ENCODE measurements at regions not wholly inside any gene's neighbourhood (a gene's known extent, or its start where the extent isn't known, plus 50 kb on each side); places are given as distances from the start of the nearest gene placed in this dataset.

- DNase-seq (ENCODE audit: low spot score) = no peak
Observed at GRCh38 chr6:7664003-7664402, 61.9 kb upstream of the BMP6 start.

GRCh38 chr6:7668936-7669335 is 57.0 kb upstream of the BMP6 start:
- DNase-seq (ENCODE audit: low spot score) = no peak

GRCh38 chr6:7669742-7670141 is 56.2 kb upstream of the BMP6 start:
- no peak for DNase-seq (ENCODE audit: low spot score)

GRCh38 chr6:7671076-7671475 is 54.8 kb upstream of the BMP6 start:
- peak; percentile 68 for DNase-seq (ENCODE audit: low spot score)

GRCh38 chr6:7671581-7671980 is 54.3 kb upstream of the BMP6 start:
- no peak for DNase-seq (ENCODE audit: low spot score)

- DNase-seq (ENCODE audit: low spot score) = no peak
Observed at GRCh38 chr6:7672066-7673062, 53.5 kb upstream of the BMP6 start.

- DNase-seq (ENCODE audit: low spot score) = no peak
Observed at GRCh38 chr6:7673063-7673536, 52.8 kb upstream of the BMP6 start.

- DNase-seq (ENCODE audit: low spot score) = no peak
Observed at GRCh38 chr6:7674291-7674690, 51.6 kb upstream of the BMP6 start.

GRCh38 chr6:7675353-7675945 is 50.5 kb upstream of the BMP6 start:
- DNase-seq (ENCODE audit: low spot score) = no peak
